ENCODE measurements at regions not wholly inside any gene's neighbourhood (a gene's known extent, or its start where the extent isn't known, plus 50 kb on each side); places are given as distances from the start of the nearest gene placed in this dataset.

DNA sequence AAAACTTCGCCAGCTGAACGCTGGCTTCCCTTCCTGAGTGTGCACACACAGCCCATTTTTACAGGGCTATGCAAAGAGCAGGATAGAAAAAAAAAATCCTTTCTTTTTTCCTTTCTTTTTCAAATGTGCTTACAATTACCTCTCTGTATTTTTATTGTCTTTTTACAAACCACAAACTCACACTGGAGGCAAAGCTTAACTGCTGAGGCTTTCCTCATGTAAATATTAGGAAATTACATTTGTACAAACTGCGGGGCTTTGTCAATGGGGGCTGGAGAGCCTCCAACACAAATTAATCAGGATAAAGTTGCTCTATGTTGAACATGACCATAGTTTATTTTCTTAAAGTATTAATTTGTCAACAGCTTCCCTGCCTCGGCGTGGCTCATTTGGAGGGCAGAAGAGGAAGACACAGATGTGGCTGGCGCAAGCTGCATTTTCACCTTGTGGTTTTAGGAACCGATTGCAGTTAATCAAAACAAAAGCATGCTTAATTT, 411.7 kb upstream of the MKI67 start:
- Mint-ChIP-seq H3K9me3 (peaks cover 50% of the 10 kb centered on the region), H3K4me3 (no peak overlapping the region), H3K4me1 (ENCODE audit: low read depth) (no peaks in the 10 kb centered on the region), H3K36me3 (ENCODE audit: low read depth) (no peaks in the 10 kb centered on the region; the same call in 1 of the 2 replicates), H3K27me3 (ENCODE audit: insufficient read depth) (peaks cover 1% of the 10 kb centered on the region; the same call in 1 of the 2 replicates), H3K27ac (no peak overlapping the region)
- no peak for DNase-seq
- TF ChIP-seq, protein P1, sequence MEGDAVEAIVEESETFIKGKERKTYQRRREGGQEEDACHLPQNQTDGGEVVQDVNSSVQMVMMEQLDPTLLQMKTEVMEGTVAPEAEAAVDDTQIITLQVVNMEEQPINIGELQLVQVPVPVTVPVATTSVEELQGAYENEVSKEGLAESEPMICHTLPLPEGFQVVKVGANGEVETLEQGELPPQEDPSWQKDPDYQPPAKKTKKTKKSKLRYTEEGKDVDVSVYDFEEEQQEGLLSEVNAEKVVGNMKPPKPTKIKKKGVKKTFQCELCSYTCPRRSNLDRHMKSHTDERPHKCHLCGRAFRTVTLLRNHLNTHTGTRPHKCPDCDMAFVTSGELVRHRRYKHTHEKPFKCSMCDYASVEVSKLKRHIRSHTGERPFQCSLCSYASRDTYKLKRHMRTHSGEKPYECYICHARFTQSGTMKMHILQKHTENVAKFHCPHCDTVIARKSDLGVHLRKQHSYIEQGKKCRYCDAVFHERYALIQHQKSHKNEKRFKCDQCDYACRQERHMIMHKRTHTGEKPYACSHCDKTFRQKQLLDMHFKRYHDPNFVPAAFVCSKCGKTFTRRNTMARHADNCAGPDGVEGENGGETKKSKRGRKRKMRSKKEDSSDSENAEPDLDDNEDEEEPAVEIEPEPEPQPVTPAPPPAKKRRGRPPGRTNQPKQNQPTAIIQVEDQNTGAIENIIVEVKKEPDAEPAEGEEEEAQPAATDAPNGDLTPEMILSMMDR (IDR thresholded peaks at IDR 0.05), result no peak

DNA sequence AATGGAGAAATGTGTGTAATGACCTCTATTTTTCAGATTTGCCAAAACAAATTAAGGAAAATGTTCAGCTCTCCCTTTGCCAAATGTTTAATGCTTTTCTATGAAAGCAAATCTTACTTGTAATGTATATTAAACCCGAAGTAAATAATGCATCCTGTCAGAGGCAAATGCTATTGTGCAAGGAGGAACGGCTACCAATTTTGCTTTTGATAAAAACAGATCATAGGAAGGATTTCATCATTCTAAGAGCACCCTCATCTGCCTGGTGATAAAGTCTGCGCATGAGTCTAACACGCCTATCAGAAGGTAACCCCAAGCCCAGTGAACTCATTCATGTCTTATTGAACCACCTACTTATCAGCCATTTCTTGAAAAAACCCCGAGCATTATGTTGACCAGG, 412.4 kb upstream of the MKI67 start:
- H3K4me1 Mint-ChIP-seq (ENCODE audit: low read depth), result no peaks in the 10 kb centered on the region
- no peak overlapping the region for H3K27ac Mint-ChIP-seq
- no peaks in the 10 kb centered on the region for H3K27me3 Mint-ChIP-seq (ENCODE audit: insufficient read depth)
- no peaks in the 10 kb centered on the region; the same call in 1 of the 2 replicates for H3K36me3 Mint-ChIP-seq (ENCODE audit: low read depth)
- H3K4me3 Mint-ChIP-seq, result no peak overlapping the region
- TF ChIP-seq, protein P1 (IDR thresholded peaks at IDR 0.05), result no peak
- no peak for DNase-seq
- peaks cover 52% of the 10 kb centered on the region for H3K9me3 Mint-ChIP-seq

DNA sequence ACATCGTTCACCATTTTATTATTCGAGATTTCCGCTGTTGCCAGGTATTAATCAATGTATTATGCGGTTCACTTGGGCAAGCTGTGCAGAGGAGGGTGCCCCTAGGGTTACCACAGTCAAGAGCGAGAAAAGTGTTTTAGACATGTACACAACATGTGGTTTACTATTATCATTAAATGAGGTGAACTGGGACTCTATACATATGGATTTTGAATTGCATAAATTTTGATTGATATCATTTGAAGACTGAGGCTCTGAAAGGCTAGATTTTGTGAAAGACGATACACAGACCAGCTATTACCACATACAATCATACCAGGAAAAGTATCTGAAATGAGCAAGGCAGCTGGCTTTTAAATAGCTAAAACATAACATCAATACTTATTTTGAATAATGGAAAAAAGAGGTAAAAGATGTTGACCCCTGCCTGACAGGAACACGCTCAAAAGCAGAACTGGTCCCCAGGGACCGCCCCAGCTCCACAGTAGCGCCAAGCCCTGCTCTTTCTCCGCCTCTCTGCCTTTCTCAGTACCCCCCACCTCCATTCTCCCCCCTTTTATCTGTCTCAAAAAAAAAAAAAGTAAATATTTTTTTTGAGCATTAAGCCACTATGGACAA, 413.4 kb upstream of the MKI67 start:
- Mint-ChIP-seq H3K27ac (no peak overlapping the region), H3K9me3 (peaks cover 57% of the 10 kb centered on the region), H3K36me3 (ENCODE audit: low read depth) (no peaks in the 10 kb centered on the region; the same call in 1 of the 2 replicates), H3K27me3 (ENCODE audit: insufficient read depth) (no peaks in the 10 kb centered on the region), H3K4me3 (no peak overlapping the region), H3K4me1 (ENCODE audit: low read depth) (no peaks in the 10 kb centered on the region)
- TF ChIP-seq, protein P1 (IDR thresholded peaks at IDR 0.05), result no peak
- DNase-seq, result no peak

DNA sequence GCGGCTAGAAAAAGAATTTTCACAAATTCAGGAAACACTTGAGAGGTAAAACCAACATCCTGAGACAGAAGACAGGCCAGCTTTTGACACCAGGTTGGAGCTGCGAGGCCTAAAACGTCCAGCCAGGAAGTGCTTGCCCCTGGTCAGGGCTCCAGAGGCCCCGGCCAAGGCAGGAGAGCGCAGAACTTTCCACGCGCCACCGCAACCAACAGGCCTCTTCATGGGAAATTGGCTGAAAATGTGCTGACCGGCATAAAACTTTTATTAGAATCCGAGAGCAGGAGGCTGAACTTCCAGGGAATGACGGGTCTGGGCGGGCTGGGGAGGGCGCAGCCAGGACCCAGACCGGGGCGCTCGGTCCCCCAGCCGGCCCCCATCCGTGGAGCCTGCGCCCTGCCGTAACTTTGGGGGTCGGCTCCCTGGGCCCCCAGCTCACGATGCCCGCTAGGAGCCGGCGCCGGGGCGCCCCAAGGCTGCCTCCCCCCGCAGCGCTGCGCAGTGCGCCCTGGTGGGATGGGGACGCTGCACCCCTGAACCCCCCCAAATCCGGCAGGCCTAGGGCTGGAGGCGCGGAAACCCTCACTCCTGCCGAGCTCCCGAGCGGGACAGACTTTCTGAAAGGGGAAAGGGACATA, 414.0 kb upstream of the MKI67 start:
- H3K4me1 Mint-ChIP-seq (ENCODE audit: low read depth), result no peaks in the 10 kb centered on the region
- H3K27ac Mint-ChIP-seq, result no peak overlapping the region
- peaks cover 57% of the 10 kb centered on the region for H3K9me3 Mint-ChIP-seq
- DNase-seq, result no peak
- H3K36me3 Mint-ChIP-seq (ENCODE audit: low read depth), result no peaks in the 10 kb centered on the region; the same call in 1 of the 2 replicates
- no peak overlapping the region for H3K4me3 Mint-ChIP-seq
- H3K27me3 Mint-ChIP-seq (ENCODE audit: insufficient read depth), result no peaks in the 10 kb centered on the region
- TF ChIP-seq, protein P1 (IDR thresholded peaks at IDR 0.05), result no peak

DNA sequence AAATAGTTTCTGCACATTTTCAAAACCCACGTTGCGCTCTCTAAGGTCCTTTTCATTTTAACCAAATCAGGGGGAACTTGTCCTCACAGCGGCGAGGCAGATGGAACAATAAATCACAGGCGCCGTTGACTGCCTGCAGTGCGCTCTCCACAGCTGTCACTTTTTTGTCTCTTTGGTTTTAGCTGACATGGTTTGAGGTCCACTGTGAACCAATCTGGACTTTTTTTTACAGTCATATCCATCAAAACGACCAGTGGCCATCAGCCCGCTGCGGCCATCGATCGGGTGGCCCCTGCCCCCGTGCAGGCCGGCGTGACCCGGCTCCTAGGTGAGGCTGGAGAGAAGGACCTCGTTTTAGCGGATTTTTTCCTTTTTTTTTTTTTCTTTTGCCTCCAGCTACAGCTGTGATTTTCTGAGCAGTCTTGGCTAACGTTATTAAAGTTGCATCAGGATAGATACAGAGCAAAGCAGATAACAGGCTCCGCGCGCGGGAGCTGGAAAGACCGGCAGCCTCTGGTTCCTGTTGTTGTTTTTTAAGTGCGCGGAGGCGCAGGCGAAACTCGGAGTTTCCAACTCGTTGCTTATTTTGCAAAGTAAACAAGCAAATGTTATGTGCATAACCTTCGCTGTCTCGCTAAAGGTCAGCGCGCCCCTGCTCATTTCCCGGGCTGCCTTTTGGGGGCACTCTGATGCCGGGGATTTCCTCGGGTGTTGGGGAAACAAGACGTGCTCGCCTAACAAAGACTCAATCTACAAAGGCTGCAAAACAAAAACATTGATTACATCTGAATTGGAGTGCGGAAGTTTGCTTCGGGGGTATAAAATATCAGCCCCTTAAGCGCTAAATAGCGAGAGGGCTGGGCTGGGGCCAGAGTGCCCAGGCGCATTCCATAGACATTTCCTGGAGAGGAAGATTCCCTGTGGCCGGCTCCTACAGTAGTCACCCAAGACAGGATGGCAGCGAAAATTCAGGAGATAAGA, 414.8 kb upstream of the MKI67 start:
- Mint-ChIP-seq H3K36me3 (ENCODE audit: low read depth) (no peaks in the 10 kb centered on the region; the same call in 1 of the 2 replicates), H3K27me3 (ENCODE audit: insufficient read depth) (no peaks in the 10 kb centered on the region), H3K4me1 (ENCODE audit: low read depth) (no peaks in the 10 kb centered on the region), H3K4me3 (no peak overlapping the region), H3K27ac (no peak overlapping the region), H3K9me3 (peaks cover 60% of the 10 kb centered on the region)
- DNase-seq, result no peak
- TF ChIP-seq, protein P1 (IDR thresholded peaks at IDR 0.05), result no peak

Data from HFFc6 (cell line).